A673 (cell line): ENCODE measurements at regions not wholly inside any gene's neighbourhood (a gene's known extent, or its start where the extent isn't known, plus 50 kb on each side); places are given as distances from the start of the nearest gene placed in this dataset.
"Not testable (repeated sequence)": the region's sequence is repeated elsewhere in the genome, so short reads cannot be mapped to it uniquely, and the experiment has no call there.

ENCODE experiments used
- BruUV-seq: library from RNA; stranded (reverse); fragments of 400-500 nt; replicated peaks from 2 replicates; lab custom pipeline; 2021; lab: Mats Ljungman, UMichigan
- CTCF ChIA-PET: fragments of 300-600 bp; sonication (Branson Sonifier 250); formaldehyde crosslinking; loops from one replicate; lab custom pipeline; 2022; ENCODE audit warnings: antibody characterized with exemption; lab: Charles Lee
- POLR2A ChIA-PET: fragments of 300-600 bp; sonication (Branson Sonifier 250); formaldehyde crosslinking; loops from one replicate; lab custom pipeline; 2022; ENCODE audit warnings: antibody characterized with exemption; ENCODE audit not compliant: low non-redundant PET; lab: Charles Lee
- DNase-seq: peaks from one replicate; pipeline ENCODE4 v3.0.0-alpha.2; 2015; ENCODE audit warnings: low spot score
- H3K27ac ChIP-seq: fragments of 200-600 bp; sonication (generic); 2 replicates; pipeline ENCODE4 v1.5.1; 2016; ENCODE audit warnings: mixed run types, low read depth, mild to moderate bottlenecking, mixed read lengths, antibody characterized with exemption, low read length; ENCODE audit not compliant: poor library complexity, severe bottlenecking
- H3K27me3 ChIP-seq: fragments of 200-600 bp; sonication (generic); replicated peaks from 2 replicates; pipeline ENCODE4 v1.6.1; 2017; ENCODE audit warnings: mixed run types, low read depth, mild to moderate bottlenecking, mixed read lengths, antibody characterized with exemption, low read length; ENCODE audit not compliant: insufficient read depth, poor library complexity
- H3K36me3 ChIP-seq: fragments of 200-600 bp; sonication (generic); 2 replicates; pipeline ENCODE4 v1.6.1; 2016; ENCODE audit warnings: mixed run types, mild to moderate bottlenecking, mixed read lengths, antibody characterized with exemption, low read length; ENCODE audit not compliant: insufficient read depth, poor library complexity, severe bottlenecking
- H3K4me1 ChIP-seq: fragments of 200-600 bp; sonication (generic); 2 replicates; pipeline ENCODE4 v1.6.1; 2017; ENCODE audit warnings: mixed run types, mild to moderate bottlenecking, mixed read lengths, antibody characterized with exemption, low read length; ENCODE audit not compliant: insufficient read depth, poor library complexity, severe bottlenecking
- H3K4me3 ChIP-seq: fragments of 200-600 bp; sonication (generic); 2 replicates; pipeline ENCODE4 v1.5.1; 2016; ENCODE audit warnings: low read depth, mixed run types, mild to moderate bottlenecking, mixed read lengths, low read length; ENCODE audit not compliant: poor library complexity, severe bottlenecking
- H3K9me3 ChIP-seq: fragments of 200-600 bp; sonication (generic); 2 replicates; pipeline ENCODE4 v1.6.1; 2016; ENCODE audit warnings: mixed run types, low read depth, mild to moderate bottlenecking, mixed read lengths, antibody characterized with exemption, low read length; ENCODE audit not compliant: poor library complexity, severe bottlenecking
- CTCF ChIP-seq: fragments of 300-800, 200-600 bp; sonication (generic); conservative IDR thresholded peaks from 2 replicates; pipeline ENCODE4 v1.5.1; 2017; ENCODE audit warnings: low read depth, mild to moderate bottlenecking, antibody characterized with exemption, low read length, moderate library complexity, mixed read lengths
- EZH2 ChIP-seq: fragments of 200-600 bp; sonication (generic); IDR thresholded peaks from 2 replicates; pipeline ENCODE4 v1.6.1; 2017; ENCODE audit warnings: borderline replicate concordance, low read depth, mild to moderate bottlenecking, mixed read lengths, antibody characterized with exemption, low read length; ENCODE audit not compliant: poor library complexity, severe bottlenecking
- intact Hi-C: fragments of 100-400 bp; cut with micrococcal nuclease; formaldehyde crosslinking; loops from one replicate; pipeline ENCODE4 v1.10.0; 2022; ENCODE audit not compliant: unreplicated experiment

GRCh38 chr7:149637911-149638565, 135.3 kb downstream of the ZNF467 start:
- intact Hi-C loops = no loop called here
- no peaks in the 10 kb centered on the region for H3K9me3 ChIP-seq
- peaks cover 8% of the 10 kb centered on the region for H3K27me3 ChIP-seq
- H3K36me3 ChIP-seq = no peaks in the 10 kb centered on the region
- TF ChIP-seq CTCF (no peak), EZH2 (no peak)
- CTCF ChIA-PET = interaction anchor here (0.6 kb wide), 1 partner anchor 68 kb away, joined by 4 read pairs; no protein-coding TSS in a partner anchor
- POLR2A ChIA-PET = interaction anchor here (0.6 kb wide), 1 partner anchor 14 kb away, joined by 3 read pairs; no protein-coding TSS in a partner anchor
- DNase-seq = no peak
- H3K4me1 ChIP-seq = no peaks in the 10 kb centered on the region
- no TSS peak for BruUV-seq
- H3K4me3 ChIP-seq = no peak overlapping the region
- H3K27ac ChIP-seq = no peak overlapping the region

- CTCF ChIA-PET = no interaction called here
- DNase-seq = peak; percentile 25
- intact Hi-C loops = no loop called here
- Histone ChIP-seq H3K4me1 (no peaks in the 10 kb centered on the region), H3K4me3 (no peak overlapping the region), H3K27ac (no peak overlapping the region), H3K9me3 (no peaks in the 10 kb centered on the region), H3K27me3 (peaks cover 24% of the 10 kb centered on the region), H3K36me3 (no peaks in the 10 kb centered on the region)
- BruUV-seq = no TSS peak
- POLR2A ChIA-PET = no interaction called here
- TF ChIP-seq EZH2 = no peak
- no peak for TF ChIP-seq CTCF
Observed at GRCh38 chr7:149635561-149636329, 137.6 kb downstream of the ZNF467 start.

- ChIA-PET CTCF (no interaction called here), POLR2A (interaction anchor here (1.0 kb wide), 1 partner anchor 204 kb away, joined by 3 read pairs; no protein-coding TSS in a partner anchor)
- Histone ChIP-seq H3K4me3 (no peak overlapping the region), H3K36me3 (no peaks in the 10 kb centered on the region), H3K27me3 (peaks cover 24% of the 10 kb centered on the region), H3K9me3 (no peaks in the 10 kb centered on the region), H3K27ac (no peak overlapping the region), H3K4me1 (no peaks in the 10 kb centered on the region)
- BruUV-seq = no TSS peak
- DNase-seq = no peak
- intact Hi-C loops = no loop called here
- no peak for TF ChIP-seq CTCF
- no peak for TF ChIP-seq EZH2
Observed at GRCh38 chr7:149633976-149634945, 136.7 kb upstream of the ZNF746 start.

- H3K4me1 ChIP-seq = peaks cover 23% of the 10 kb centered on the region
- H3K36me3 ChIP-seq, DNase-seq, BruUV-seq, H3K9me3 ChIP-seq, POLR2A ChIA-PET, H3K4me3 ChIP-seq, CTCF ChIA-PET, H3K27ac ChIP-seq: not testable (repeated sequence)
- H3K27me3 ChIP-seq = peaks cover 18% of the 10 kb centered on the region
- intact Hi-C loops = loop anchor here (10.0 kb wide), 1 partner anchor 364 kb away; the partner anchor contains the start of gene ZNF783
Observed at GRCh38 chr7:149628361-149629149, 130.9 kb upstream of the ZNF746 start.
